OCI-LY1 (cell line): ENCODE measurements at regions not wholly inside any gene's neighbourhood (a gene's known extent, or its start where the extent isn't known, plus 50 kb on each side); places are given as distances from the start of the nearest gene placed in this dataset.

Source experiments
- H2AFZ ChIP-seq: fragments of 200-600 bp; sonication (generic), shearing (Covaris generic); 2 replicates; pipeline ENCODE4 v1.6.0; 2014; ENCODE audit warnings: antibody characterized with exemption, mild to moderate bottlenecking, low read length
- H3F3A ChIP-seq: fragments of 200-600 bp; sonication (generic), shearing (Covaris generic); 2 replicates; pipeline ENCODE4 v1.6.0; 2014; ENCODE audit warnings: mild to moderate bottlenecking, antibody characterized with exemption, low read length, moderate library complexity; ENCODE audit not compliant: insufficient read depth
- H3K27ac ChIP-seq: fragments of 200-600 bp; sonication (generic); 2 replicates; pipeline ENCODE4 v1.5.1; 2014; ENCODE audit warnings: low read length, mixed run types, mild to moderate bottlenecking, low read depth; ENCODE audit not compliant: poor library complexity, severe bottlenecking
- H3K27me3 ChIP-seq: fragments of 200-600 bp; sonication (generic); 2 replicates; pipeline ENCODE4 v1.6.0; 2014; ENCODE audit warnings: antibody characterized with exemption, mild to moderate bottlenecking, low read length, moderate library complexity; ENCODE audit not compliant: insufficient read depth
- H3K36me3 ChIP-seq: fragments of 200-600 bp; sonication (generic); 2 replicates; pipeline ENCODE4 v1.6.1; 2014; ENCODE audit warnings: mild to moderate bottlenecking, antibody characterized with exemption, low read length, moderate library complexity, mixed read lengths; ENCODE audit not compliant: insufficient read depth
- H3K4me1 ChIP-seq: fragments of 200-600 bp; sonication (generic); 2 replicates; pipeline ENCODE4 v1.5.1; 2014; ENCODE audit warnings: mild to moderate bottlenecking, low read length, moderate library complexity; ENCODE audit not compliant: insufficient read depth, severe bottlenecking
- H3K4me2 ChIP-seq: fragments of 200-600 bp; sonication (generic), shearing (Covaris generic); 2 replicates; pipeline ENCODE4 v1.6.1; 2014; ENCODE audit warnings: low read length
- H3K4me3 ChIP-seq: fragments of 200-600 bp; sonication (generic); 2 replicates; pipeline ENCODE4 v1.5.1; 2014; ENCODE audit warnings: low read length, low read depth, mild to moderate bottlenecking, mixed read lengths; ENCODE audit not compliant: poor library complexity, severe bottlenecking
- H3K79me2 ChIP-seq: fragments of 200-600 bp; shearing (Covaris generic); 2 replicates; pipeline ENCODE4 v1.6.1; 2016; ENCODE audit warnings: mixed run types, low read length, mixed read lengths; ENCODE audit not compliant: insufficient read depth
- H3K9ac ChIP-seq: fragments of 200-600 bp; sonication (generic), shearing (Covaris generic); 2 replicates; pipeline ENCODE4 v1.6.1; 2014; ENCODE audit warnings: mild to moderate bottlenecking, low read length, mixed read lengths
- H3K9me2 ChIP-seq: fragments of 200-600 bp; sonication (generic), shearing (Covaris generic); 2 replicates; pipeline ENCODE4 v1.6.1; 2014; ENCODE audit warnings: low read depth, mild to moderate bottlenecking, low read length, mixed read lengths
- H3K9me3 ChIP-seq: fragments of 200-600 bp; shearing (Covaris generic); 2 replicates; pipeline ENCODE4 v1.6.1; 2014; ENCODE audit warnings: low read length, mixed read lengths
- H4K20me1 ChIP-seq: fragments of 200-600 bp; sonication (generic), shearing (Covaris generic); 2 replicates; pipeline ENCODE4 v1.6.0; 2016; ENCODE audit warnings: mild to moderate bottlenecking, low read length; ENCODE audit not compliant: insufficient read depth
- CTCF ChIP-seq: fragments of 200-600 bp; sonication (generic), shearing (Covaris generic); IDR thresholded peaks from 2 replicates; pipeline ENCODE4 v1.5.1; 2017; ENCODE audit warnings: mild to moderate bottlenecking, antibody characterized with exemption, low read length, moderate library complexity, mixed read lengths
- EZH2 ChIP-seq: fragments of 200-600 bp; sonication (generic), shearing (Covaris generic); IDR thresholded peaks from 2 replicates; pipeline ENCODE4 v1.8.0; 2017; ENCODE audit warnings: borderline replicate concordance, mixed run types, mild to moderate bottlenecking, antibody characterized with exemption, low read length, moderate library complexity, mixed read lengths

DNA sequence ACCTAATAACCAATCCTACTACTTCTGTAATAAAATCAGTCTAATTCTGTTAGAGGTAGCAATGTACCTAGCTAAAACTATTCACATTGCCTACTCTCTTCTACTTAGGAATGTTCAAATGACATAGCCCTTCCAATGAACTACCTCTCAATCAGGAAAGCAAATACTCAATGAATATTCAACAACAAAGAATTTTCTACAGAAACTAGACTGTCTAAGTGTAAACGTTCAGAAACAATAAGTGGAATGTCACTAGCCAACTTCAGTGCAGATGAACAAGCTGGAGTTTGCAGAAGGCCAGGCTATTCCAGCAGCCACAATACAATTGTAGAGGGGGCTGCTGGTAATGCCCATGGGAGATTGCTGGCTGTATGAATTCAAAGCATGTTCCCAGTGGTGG, 743.2 kb upstream of the CDH10 start:
- H3K4me3 ChIP-seq = no peak overlapping the region
- H2AFZ ChIP-seq = no peak overlapping the region
- no peaks in the 10 kb centered on the region for H3K9me2 ChIP-seq
- H4K20me1 ChIP-seq = no peaks in the 10 kb centered on the region
- no peaks in the 10 kb centered on the region for H3F3A ChIP-seq
- no peaks in the 10 kb centered on the region for H3K27me3 ChIP-seq
- H3K4me1 ChIP-seq = no peaks in the 10 kb centered on the region
- no peak overlapping the region for H3K9ac ChIP-seq
- no peaks in the 10 kb centered on the region for H3K9me3 ChIP-seq
- H3K36me3 ChIP-seq = no peaks in the 10 kb centered on the region
- no peak overlapping the region for H3K4me2 ChIP-seq
- no peak overlapping the region for H3K27ac ChIP-seq
- no peaks in the 10 kb centered on the region for H3K79me2 ChIP-seq
- TF ChIP-seq EZH2 (no peak), CTCF (no peak)

GRCh38 chr5:25362799-25363198, 718.0 kb upstream of the CDH10 start:
- no peaks in the 10 kb centered on the region for H3K4me1 ChIP-seq
- H4K20me1 ChIP-seq = no peaks in the 10 kb centered on the region
- H3K9ac ChIP-seq = no peak overlapping the region
- no peak for TF ChIP-seq CTCF
- TF ChIP-seq EZH2 = no peak
- no peaks in the 10 kb centered on the region for H3K36me3 ChIP-seq
- H3K27me3 ChIP-seq = no peaks in the 10 kb centered on the region
- no peak overlapping the region for H3K4me2 ChIP-seq
- H3K9me3 ChIP-seq = no peaks in the 10 kb centered on the region
- H3K27ac ChIP-seq = no peak overlapping the region
- no peaks in the 10 kb centered on the region for H3K79me2 ChIP-seq
- H3K4me3 ChIP-seq = no peak overlapping the region
- no peak overlapping the region for H2AFZ ChIP-seq
- no peaks in the 10 kb centered on the region for H3K9me2 ChIP-seq
- H3F3A ChIP-seq = no peaks in the 10 kb centered on the region

DNA sequence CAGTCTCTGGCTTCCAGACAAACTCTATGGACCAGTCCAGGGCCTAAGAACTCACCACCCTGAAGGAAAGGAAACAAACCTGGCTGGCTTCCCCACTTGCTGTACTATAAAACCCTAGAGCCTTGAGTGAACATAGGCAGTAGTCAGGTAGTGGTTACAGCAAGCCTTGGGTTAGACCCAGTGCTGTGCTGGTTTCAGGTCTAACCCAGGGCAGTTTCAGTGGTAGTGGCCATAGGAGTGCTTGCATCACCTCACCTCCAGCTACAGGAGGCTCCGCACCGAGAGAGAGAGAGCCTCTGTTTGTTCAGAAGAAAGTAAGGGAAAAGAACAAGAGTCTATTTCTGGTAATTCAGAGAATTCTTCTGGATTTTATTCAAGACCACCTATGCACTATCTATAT, 714.1 kb upstream of the CDH10 start:
- H3K27me3 ChIP-seq = no peaks in the 10 kb centered on the region

More for the DNA sequence above, 714.1 kb upstream of the CDH10 start:
- no peak overlapping the region for H2AFZ ChIP-seq
- no peak overlapping the region for H3K4me2 ChIP-seq
- H3K4me1 ChIP-seq = no peaks in the 10 kb centered on the region
- TF ChIP-seq CTCF (no peak), EZH2 (no peak)
- no peaks in the 10 kb centered on the region for H4K20me1 ChIP-seq
- no peaks in the 10 kb centered on the region for H3K9me3 ChIP-seq
- no peak overlapping the region for H3K9ac ChIP-seq
- H3K9me2 ChIP-seq = no peaks in the 10 kb centered on the region
- H3K36me3 ChIP-seq = no peaks in the 10 kb centered on the region
- H3K79me2 ChIP-seq = no peaks in the 10 kb centered on the region
- H3K4me3 ChIP-seq = no peak overlapping the region
- H3F3A ChIP-seq = no peaks in the 10 kb centered on the region
- no peak overlapping the region for H3K27ac ChIP-seq
